Activated T-helper 2 cell treated with anti-CD3 and anti-CD28 coated beads, Interferon-gamma antibody, Interleukin-2, Interleukin-4, amounts not matched to agents 10 μg/mL and 5 μg/mL and 100 μg/mL, durations not matched to agents 14 hours and 24 hours and 36 hours (primary cell): ENCODE measurements at regions not wholly inside any gene's neighbourhood (a gene's known extent, or its start where the extent isn't known, plus 50 kb on each side); places are given as distances from the start of the nearest gene placed in this dataset.

Experiments
- DNase-seq: peaks from one replicate; pipeline ENCODE4 v3.0.0; 2021; ENCODE audit warnings: low spot score
- H3K27ac Mint-ChIP-seq: one replicate; pipeline ENCODE4 v1.8.0; 2021; ENCODE audit warnings: mixed read lengths
- H3K27me3 Mint-ChIP-seq: one replicate; pipeline ENCODE4 v1.8.0; 2021; ENCODE audit warnings: low read depth, mixed read lengths
- H3K36me3 Mint-ChIP-seq: one replicate; pipeline ENCODE4 v1.8.0; 2021; ENCODE audit warnings: low read depth, mixed read lengths
- H3K4me1 Mint-ChIP-seq: one replicate; pipeline ENCODE4 v1.8.0; 2021; ENCODE audit warnings: low read depth, mixed read lengths
- H3K4me3 Mint-ChIP-seq: one replicate; pipeline ENCODE4 v1.8.0; 2021; ENCODE audit warnings: low read depth, mild to moderate bottlenecking, moderate library complexity, mixed read lengths
- H3K9me3 Mint-ChIP-seq: one replicate; pipeline ENCODE4 v1.8.0; 2021; ENCODE audit warnings: mixed read lengths
- intact Hi-C: fragments of 100-400 bp; cut with micrococcal nuclease; formaldehyde crosslinking; loops from one replicate; pipeline ENCODE4 v1.15.1; 2023

DNA sequence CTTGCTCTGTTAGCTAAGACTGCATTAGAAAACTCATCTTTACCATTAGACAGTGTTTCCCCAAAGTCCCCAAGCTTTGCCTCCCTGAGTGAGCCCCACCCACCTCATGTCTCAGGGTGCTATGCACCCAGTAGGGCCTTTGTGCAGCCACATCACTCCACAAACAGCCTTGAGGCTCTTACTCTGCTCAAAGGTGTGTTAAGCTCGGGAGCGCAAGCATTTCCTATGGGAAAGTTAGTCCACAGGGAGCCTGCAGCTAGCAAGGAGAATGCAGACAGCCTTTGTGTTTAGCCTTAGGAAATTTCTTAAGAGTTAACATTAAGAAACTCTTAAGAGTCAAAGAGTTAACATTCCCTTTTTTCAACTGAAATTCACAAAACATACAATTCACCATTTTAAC, 278.8 kb downstream of the AJAP1 start:
- H3K9me3 Mint-ChIP-seq = no peaks in the 10 kb centered on the region
- H3K4me3 Mint-ChIP-seq = no peak overlapping the region
- DNase-seq = no peak
- H3K27me3 Mint-ChIP-seq = no peaks in the 10 kb centered on the region
- intact Hi-C loops = no loop called here
- H3K4me1 Mint-ChIP-seq = no peaks in the 10 kb centered on the region
- no peaks in the 10 kb centered on the region for H3K36me3 Mint-ChIP-seq
- no peak overlapping the region for H3K27ac Mint-ChIP-seq

DNA sequence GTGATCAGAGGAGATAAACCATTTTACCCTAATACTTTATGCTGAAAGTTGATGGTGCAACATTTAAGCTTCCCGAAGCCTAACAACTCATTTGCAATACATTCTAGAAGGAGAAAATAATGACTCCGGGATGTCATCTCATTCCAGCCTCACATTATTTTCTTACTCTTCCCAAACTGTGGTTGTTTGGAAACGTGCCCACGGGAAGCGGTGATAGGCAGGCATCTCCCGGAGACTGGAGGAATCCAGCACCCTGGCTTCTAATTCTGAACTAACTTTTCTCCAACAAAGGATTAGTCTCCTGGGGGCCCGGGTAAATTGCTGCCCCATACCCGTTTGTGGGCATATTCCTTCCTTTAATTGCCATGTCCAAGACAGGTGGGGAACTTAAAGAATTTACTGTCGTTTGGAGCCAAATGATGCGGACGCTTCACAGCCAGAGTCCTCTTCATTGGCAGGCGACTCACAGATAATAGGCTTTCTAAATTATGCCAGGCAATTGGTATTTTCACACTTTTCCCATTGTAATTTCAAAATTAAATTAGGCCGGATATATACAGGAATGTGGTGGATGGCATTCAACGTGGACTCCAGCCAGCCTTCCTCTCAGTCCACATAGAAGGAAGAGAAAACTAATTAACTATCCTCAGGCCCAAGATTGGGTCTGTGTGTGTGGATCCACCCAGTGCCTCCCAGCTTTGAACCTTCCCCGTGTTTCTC, 278.1 kb downstream of the AJAP1 start:
- no peak for DNase-seq
- Mint-ChIP-seq H3K4me3 (no peak overlapping the region), H3K9me3 (no peaks in the 10 kb centered on the region), H3K27ac (no peak overlapping the region), H3K27me3 (no peaks in the 10 kb centered on the region), H3K36me3 (no peaks in the 10 kb centered on the region), H3K4me1 (no peaks in the 10 kb centered on the region)
- intact Hi-C loops = no loop called here

DNA sequence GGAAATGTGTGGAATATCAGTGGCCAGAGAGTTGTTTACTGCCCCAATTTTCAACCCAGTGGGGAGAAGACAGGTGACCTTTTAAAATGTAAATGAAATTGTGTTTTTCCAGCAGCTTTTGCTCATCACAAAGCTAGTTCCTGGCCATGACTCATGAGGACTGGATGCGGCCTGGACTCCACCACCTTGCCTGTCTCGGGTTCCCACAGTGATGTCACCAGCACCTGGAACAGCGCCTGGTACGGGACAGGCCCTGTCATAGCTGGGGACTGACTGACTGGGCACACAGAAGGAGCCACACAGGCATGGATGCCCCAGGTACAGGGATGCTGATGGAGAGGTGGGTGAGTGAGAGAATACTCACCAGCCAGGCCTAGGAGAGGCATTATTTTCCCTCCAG, 277.1 kb downstream of the AJAP1 start:
- Mint-ChIP-seq H3K4me3 (no peak overlapping the region), H3K9me3 (no peaks in the 10 kb centered on the region), H3K27ac (no peak overlapping the region), H3K4me1 (no peaks in the 10 kb centered on the region), H3K27me3 (no peaks in the 10 kb centered on the region), H3K36me3 (no peaks in the 10 kb centered on the region)
- DNase-seq = no peak
- intact Hi-C loops = no loop called here

DNA sequence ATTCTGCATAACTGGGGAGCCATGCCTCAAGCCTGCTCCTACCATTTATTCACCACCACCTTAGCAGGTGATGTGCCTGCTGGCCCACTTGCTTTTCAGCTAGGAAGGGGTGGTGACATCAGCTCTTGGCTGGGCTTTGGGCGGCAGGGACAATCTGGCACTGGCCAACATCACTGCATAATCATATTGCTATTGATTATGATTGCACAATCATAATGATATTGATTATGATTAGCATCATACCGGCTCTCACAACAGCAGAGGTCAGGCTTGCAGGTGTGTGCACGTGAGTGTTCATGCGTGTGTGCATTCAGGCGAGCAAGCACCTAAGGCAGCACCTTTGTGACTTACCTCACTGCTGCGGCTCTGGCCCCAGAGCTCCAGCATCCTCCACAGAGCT, 273.8 kb downstream of the AJAP1 start:
- no peak overlapping the region for H3K27ac Mint-ChIP-seq
- no peak for DNase-seq
- no peak overlapping the region for H3K4me3 Mint-ChIP-seq
- intact Hi-C loops = no loop called here
- H3K36me3 Mint-ChIP-seq = no peaks in the 10 kb centered on the region
- H3K9me3 Mint-ChIP-seq = no peaks in the 10 kb centered on the region
- H3K27me3 Mint-ChIP-seq = no peaks in the 10 kb centered on the region
- no peaks in the 10 kb centered on the region for H3K4me1 Mint-ChIP-seq

DNA sequence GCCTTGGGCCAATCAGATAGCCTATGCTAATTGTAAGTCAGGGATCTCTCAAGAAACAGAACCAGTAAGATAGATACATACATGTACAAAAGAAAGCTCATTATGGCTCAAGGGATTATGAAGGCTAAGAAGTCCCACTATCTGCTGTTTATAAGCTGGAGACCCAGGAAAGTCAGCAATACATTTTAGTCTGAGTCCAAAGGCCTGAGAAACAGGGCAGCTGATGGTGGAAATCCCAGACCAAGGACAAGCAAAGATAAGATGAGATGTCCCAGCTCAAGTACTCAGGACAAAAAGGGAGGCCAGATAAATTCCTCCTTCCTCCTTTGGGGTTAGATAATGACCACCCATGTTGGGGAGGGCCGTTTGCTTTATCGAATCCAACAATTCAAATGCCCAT, 269.9 kb downstream of the AJAP1 start:
- no peaks in the 10 kb centered on the region for H3K36me3 Mint-ChIP-seq
- H3K27me3 Mint-ChIP-seq = no peaks in the 10 kb centered on the region
- no peaks in the 10 kb centered on the region for H3K4me1 Mint-ChIP-seq
- H3K4me3 Mint-ChIP-seq = no peak overlapping the region
- no peak for DNase-seq
- intact Hi-C loops = no loop called here
- H3K27ac Mint-ChIP-seq = no peak overlapping the region
- H3K9me3 Mint-ChIP-seq = peaks cover 3% of the 10 kb centered on the region

DNA sequence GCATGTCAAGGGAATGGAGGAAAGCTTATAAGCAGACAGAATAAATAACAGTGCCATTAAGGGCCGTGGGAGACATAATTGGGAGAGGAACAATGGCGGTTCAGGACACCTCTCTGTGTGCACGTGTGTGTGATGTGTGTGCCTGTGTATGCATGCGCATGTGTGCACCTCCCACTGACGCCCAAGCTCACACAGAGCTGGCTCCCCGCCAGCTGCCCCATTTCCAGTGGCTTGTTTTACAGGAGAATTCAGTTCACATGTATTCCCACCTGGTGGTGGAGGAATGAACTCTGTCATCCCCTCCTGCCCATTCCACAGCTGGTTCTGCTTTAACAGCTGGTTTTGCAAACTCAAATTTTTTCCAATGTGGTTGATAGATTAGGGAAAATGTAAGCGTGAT, 262.2 kb downstream of the AJAP1 start:
- no peak for DNase-seq
- Mint-ChIP-seq H3K27ac (no peak overlapping the region), H3K4me1 (no peaks in the 10 kb centered on the region), H3K9me3 (peaks cover 3% of the 10 kb centered on the region), H3K27me3 (no peaks in the 10 kb centered on the region), H3K36me3 (no peaks in the 10 kb centered on the region), H3K4me3 (no peak overlapping the region)
- intact Hi-C loops = no loop called here

DNA sequence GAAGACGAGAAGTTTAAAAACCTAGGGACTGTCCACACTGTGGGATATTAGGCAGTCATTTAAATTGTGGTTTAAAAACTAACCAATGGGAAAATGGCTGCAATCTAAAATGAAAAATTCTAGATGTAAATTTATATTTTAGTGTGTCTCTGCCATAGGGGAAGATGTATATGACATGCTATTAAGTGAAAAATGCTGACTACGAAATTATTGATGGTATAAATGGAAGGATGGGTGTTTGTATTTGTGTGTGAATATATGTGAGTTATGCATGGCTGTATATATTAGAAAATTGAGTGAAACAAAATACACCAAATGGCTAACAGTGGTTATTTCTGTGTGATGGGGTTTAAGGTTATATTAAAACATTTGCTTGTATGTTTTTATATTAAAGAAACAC, 260.7 kb downstream of the AJAP1 start:
- Mint-ChIP-seq H3K9me3 (peaks cover 2% of the 10 kb centered on the region), H3K27me3 (no peaks in the 10 kb centered on the region), H3K4me1 (no peaks in the 10 kb centered on the region), H3K27ac (no peak overlapping the region), H3K36me3 (no peaks in the 10 kb centered on the region), H3K4me3 (no peak overlapping the region)
- no peak for DNase-seq
- intact Hi-C loops = no loop called here

DNA sequence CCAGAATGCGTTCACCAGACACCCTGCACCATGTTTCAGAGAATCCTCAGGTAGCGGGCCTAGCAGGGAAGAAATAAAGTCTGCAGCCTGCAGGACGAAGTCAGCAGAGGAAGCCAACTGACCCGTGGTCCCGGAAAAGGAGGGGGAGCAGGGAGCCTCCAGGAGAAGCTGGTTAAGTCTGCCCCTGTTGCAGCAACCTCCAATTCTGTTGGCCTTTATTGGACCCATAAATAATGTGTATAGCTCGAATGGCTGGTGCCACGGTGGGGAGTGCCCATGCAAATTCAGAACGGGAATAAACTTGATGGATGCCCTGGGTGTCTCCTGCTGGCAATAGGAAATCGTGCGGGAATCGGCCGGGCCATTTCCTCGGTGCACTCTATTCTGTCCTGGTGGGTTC, 254.1 kb downstream of the AJAP1 start:
- intact Hi-C loops = no loop called here
- no peaks in the 10 kb centered on the region for H3K27me3 Mint-ChIP-seq
- H3K36me3 Mint-ChIP-seq = no peaks in the 10 kb centered on the region
- peaks cover 6% of the 10 kb centered on the region for H3K9me3 Mint-ChIP-seq
- DNase-seq = no peak
- H3K4me1 Mint-ChIP-seq = no peaks in the 10 kb centered on the region
- H3K27ac Mint-ChIP-seq = no peak overlapping the region
- no peak overlapping the region for H3K4me3 Mint-ChIP-seq

DNA sequence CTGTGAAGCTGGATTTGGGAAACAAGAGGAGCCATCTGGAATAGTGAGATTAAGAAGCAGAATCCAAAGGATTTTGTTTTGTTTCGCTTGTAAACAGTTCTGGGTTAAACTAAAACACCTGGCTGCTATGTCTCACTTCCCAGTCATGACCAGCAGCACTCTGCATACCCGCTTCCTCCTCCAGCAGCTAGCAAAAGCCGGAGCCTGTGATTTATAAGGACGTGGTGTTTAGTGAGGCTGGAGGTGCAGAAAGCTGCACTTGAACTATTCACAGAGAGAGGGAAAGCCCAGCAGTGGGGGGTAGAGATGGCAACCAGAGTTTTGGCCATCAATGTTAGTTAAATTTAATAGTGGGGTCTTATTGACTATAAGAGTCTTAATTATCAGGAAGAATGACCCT, 240.2 kb downstream of the AJAP1 start:
- intact Hi-C loops = no loop called here
- no peak for DNase-seq
- Mint-ChIP-seq H3K9me3 (peaks cover 11% of the 10 kb centered on the region), H3K27ac (no peak overlapping the region), H3K4me3 (no peak overlapping the region), H3K4me1 (no peaks in the 10 kb centered on the region), H3K36me3 (no peaks in the 10 kb centered on the region), H3K27me3 (no peaks in the 10 kb centered on the region)

DNA sequence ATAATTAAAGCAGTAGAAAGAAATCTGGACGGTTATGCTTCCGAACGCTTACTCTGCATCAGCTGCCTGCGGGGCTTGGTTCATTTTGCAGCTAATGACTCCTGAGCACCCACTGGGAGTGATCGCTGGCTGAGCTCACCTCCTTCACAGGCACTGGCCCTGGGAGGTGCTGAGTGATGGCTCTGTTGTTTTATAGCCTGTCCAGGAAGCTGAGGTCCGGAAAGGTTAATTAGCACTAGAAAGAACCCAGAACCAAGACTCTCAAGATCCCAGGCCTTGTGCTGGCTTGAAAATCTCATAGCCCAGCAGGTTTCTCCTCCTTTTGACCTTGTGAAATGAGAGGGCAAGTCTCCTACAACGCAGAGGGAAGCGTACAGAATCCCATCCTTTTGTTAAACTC, 226.2 kb downstream of the AJAP1 start:
- H3K4me3 Mint-ChIP-seq = no peak overlapping the region

DNA sequence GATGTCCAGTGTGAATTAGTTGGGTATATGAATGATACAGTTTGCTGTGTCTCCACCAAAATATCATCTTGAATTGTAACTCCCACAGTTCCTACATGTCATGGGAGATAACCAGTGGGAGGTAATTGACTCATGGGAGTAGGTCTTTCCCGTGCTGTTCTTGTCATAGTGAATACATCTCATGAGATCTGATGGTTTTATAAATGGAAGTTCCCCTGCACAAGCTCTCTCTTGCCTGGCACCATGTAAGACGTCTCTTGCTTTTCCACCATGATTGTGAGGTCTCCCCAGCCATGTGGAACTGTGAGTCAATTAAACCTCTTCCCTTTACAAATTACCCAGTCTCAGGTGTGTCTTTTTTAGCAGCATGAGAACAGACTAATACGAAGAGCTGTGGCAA, 223.0 kb downstream of the AJAP1 start:
- no peak for DNase-seq
- H3K27ac Mint-ChIP-seq = no peak overlapping the region
- no peaks in the 10 kb centered on the region for H3K9me3 Mint-ChIP-seq
- intact Hi-C loops = no loop called here
- H3K27me3 Mint-ChIP-seq = no peaks in the 10 kb centered on the region
- no peak overlapping the region for H3K4me3 Mint-ChIP-seq
- no peaks in the 10 kb centered on the region for H3K4me1 Mint-ChIP-seq
- no peaks in the 10 kb centered on the region for H3K36me3 Mint-ChIP-seq

More for the DNA sequence above, 226.2 kb downstream of the AJAP1 start:
- Mint-ChIP-seq H3K27me3 (no peaks in the 10 kb centered on the region), H3K9me3 (no peaks in the 10 kb centered on the region), H3K4me1 (no peaks in the 10 kb centered on the region), H3K27ac (no peak overlapping the region), H3K36me3 (no peaks in the 10 kb centered on the region)
- intact Hi-C loops = no loop called here
- no peak for DNase-seq

DNA sequence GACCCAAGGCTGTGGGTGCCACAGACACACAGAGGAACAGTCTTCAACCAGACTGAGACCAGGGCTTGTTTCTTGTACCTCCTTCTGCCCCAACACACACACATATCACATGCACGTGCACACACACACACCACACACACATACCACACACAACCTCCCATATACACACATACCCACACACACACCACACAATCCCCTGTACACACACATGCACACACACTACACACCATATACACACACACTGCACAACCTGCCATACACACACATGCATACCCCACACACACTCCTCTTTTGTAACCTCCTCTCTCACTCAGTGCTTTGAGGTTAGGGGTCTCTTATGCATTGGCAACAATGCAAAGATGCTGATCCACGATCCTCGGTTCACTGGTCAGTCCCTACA, 217.0 kb downstream of the AJAP1 start:
- intact Hi-C loops = no loop called here
- no peak for DNase-seq
- Mint-ChIP-seq H3K27ac (no peak overlapping the region), H3K9me3 (no peaks in the 10 kb centered on the region), H3K4me1 (no peaks in the 10 kb centered on the region), H3K4me3 (no peak overlapping the region), H3K27me3 (no peaks in the 10 kb centered on the region), H3K36me3 (no peaks in the 10 kb centered on the region)

DNA sequence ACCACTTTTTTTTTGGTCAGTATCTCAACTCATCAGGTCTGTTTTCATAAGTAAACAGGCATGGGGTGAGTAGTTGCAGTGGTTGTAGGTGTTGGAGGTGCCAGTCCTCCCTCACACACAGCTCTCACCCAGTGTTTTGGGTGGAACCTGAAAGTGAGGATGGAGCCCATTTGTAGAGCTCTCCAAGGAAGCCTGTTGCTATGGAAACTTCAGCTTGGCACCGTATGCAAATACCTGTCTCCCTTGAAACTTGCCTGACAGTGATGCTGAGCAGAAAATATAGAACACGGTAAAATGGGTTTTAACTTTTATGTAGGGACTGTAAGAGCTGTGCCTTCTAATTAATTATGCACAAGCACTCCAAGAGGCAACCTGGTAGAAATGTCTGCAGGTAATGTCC, 214.1 kb downstream of the AJAP1 start:
- DNase-seq = no peak
- no peaks in the 10 kb centered on the region for H3K27me3 Mint-ChIP-seq
- intact Hi-C loops = no loop called here
- H3K27ac Mint-ChIP-seq = no peak overlapping the region
- H3K4me1 Mint-ChIP-seq = no peaks in the 10 kb centered on the region
- no peak overlapping the region for H3K4me3 Mint-ChIP-seq
- H3K9me3 Mint-ChIP-seq = no peaks in the 10 kb centered on the region
- no peaks in the 10 kb centered on the region for H3K36me3 Mint-ChIP-seq

DNA sequence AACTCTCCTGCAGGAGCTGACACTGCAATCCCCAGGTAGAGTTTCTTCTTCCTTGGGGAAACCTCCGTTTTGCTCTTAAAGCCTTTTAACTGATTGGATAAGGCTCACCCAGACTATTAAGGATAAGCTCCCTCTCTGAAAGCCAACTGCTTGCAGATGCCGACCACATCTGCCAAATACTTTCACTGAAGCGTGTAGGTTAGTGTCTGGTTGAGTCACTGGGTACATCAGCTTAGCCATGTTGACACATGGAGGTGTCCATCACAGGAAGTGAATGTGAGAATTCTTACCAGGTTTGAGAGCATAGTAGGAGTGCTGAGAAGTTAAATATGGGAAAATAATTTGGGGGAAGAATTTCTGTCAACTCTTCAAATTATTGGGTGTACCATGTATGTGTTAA, 202.0 kb downstream of the AJAP1 start:
- Mint-ChIP-seq H3K27me3 (no peaks in the 10 kb centered on the region), H3K36me3 (no peaks in the 10 kb centered on the region), H3K4me1 (no peaks in the 10 kb centered on the region), H3K4me3 (no peak overlapping the region), H3K9me3 (no peaks in the 10 kb centered on the region), H3K27ac (no peak overlapping the region)
- DNase-seq = no peak
- intact Hi-C loops = no loop called here
